Mucosa of descending colon (tissue), 3 donors: ENCODE measurements at regions not wholly inside any gene's neighbourhood (a gene's known extent, or its start where the extent isn't known, plus 50 kb on each side); places are given as distances from the start of the nearest gene placed in this dataset.
A peak's percentile ranks its signal among the peaks of the same experiment; 100 is the strongest.
"Not testable (repeated sequence)": the region's sequence is repeated elsewhere in the genome, so short reads cannot be mapped to it uniquely, and the experiment has no call there.

ENCODE experiments used
- ATAC-seq: fragments of 200-7000 bp; cut with Tn5 transposase; one replicate; pipeline ENCODE4 v1.9.1; 2020; ENCODE audit warnings: mild to moderate bottlenecking, moderate library complexity
- DNase-seq, 3 donors: peaks; one replicate each; pipeline ENCODE4 v3.0.0-alpha.2; 2020
- H3K36me3 ChIP-seq: fragments of 200-600 bp; one replicate; pipeline ENCODE4 v1.8.0; 2021; ENCODE audit warnings: low read depth, mild to moderate bottlenecking
- H3K4me1 ChIP-seq: fragments of 200-600 bp; one replicate; pipeline ENCODE4 v1.8.0; 2021; ENCODE audit warnings: low read depth, mild to moderate bottlenecking
- H3K4me3 ChIP-seq: fragments of 200-600 bp; one replicate; pipeline ENCODE4 v1.8.0; 2021; ENCODE audit warnings: mild to moderate bottlenecking
- H3K9me3 ChIP-seq: fragments of 200-600 bp; one replicate; pipeline ENCODE4 v1.8.0; 2021; ENCODE audit warnings: mild to moderate bottlenecking
- intact Hi-C, 2 donors: fragments of 100-400 bp; cut with DNase I in 1 of 2; cut with micrococcal nuclease in 1 of 2; formaldehyde crosslinking; loops; one replicate each; pipeline versions ENCODE4 v1.11.0 to v1.11.1; 2022; cut with DNase I, micrococcal nuclease
- TF ChIP-seq, protein P1 (sequence below): fragments of 200-600 bp; IDR thresholded peaks from one replicate; pipeline ENCODE4 v1.8.0; 2022; ENCODE audit warnings: antibody characterized with exemption, mild to moderate bottlenecking
- donor health status: DM: no; HTN: no; CAD: no; lungs with moderate emphysema.
- donor health status: DM: no; HTN: no; CAD: no.
- donor health status: DM: no; HTN: yes; CAD: no.

DNA sequence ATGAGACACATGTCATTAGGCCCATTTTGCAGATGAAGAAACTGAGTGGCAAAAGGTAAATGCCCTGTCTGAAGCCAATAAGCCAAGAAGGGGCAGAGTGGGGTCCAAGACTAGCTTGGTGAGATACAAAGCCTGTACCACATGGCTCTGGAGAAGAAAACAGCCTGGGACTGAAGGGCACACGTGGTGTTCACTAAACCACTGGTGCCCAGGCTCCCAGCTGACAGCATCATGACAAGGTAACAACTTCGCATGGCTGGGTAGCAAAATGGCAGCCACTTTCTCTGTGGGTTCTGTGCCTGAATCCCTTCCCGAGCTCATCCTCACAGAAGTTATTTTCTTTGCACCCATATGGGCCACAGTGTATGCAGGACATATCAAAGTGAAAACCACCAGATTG is 229.6 kb downstream of the RAB11FIP2 start:
- intact Hi-C loops = no loop called here
- no peak overlapping the region for H3K4me3 ChIP-seq

DNA sequence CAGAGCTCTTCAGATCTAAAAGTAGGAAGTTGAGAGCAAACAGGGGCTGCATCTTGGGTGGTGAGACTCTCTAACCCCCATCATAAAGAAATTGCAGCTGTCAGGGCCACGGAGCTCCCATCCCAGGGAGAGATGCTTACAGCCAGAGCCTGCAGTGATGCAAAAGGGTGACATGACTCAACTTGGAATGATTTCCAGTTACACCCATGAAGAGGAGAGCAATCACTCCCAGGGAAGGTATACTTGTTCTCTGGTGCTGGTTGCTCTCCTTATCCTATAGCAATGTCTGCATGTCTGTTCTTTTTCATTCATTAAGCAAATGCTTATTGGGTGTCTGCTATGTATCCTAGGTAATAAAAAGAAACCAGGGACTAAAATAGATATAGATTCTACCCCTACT is 228.0 kb downstream of the RAB11FIP2 start:
- TF ChIP-seq, protein P1, sequence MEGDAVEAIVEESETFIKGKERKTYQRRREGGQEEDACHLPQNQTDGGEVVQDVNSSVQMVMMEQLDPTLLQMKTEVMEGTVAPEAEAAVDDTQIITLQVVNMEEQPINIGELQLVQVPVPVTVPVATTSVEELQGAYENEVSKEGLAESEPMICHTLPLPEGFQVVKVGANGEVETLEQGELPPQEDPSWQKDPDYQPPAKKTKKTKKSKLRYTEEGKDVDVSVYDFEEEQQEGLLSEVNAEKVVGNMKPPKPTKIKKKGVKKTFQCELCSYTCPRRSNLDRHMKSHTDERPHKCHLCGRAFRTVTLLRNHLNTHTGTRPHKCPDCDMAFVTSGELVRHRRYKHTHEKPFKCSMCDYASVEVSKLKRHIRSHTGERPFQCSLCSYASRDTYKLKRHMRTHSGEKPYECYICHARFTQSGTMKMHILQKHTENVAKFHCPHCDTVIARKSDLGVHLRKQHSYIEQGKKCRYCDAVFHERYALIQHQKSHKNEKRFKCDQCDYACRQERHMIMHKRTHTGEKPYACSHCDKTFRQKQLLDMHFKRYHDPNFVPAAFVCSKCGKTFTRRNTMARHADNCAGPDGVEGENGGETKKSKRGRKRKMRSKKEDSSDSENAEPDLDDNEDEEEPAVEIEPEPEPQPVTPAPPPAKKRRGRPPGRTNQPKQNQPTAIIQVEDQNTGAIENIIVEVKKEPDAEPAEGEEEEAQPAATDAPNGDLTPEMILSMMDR = no peak
- Histone ChIP-seq H3K36me3 (no peaks in the 10 kb centered on the region), H3K4me3 (no peak overlapping the region), H3K4me1 (no peaks in the 10 kb centered on the region), H3K9me3 (no peaks in the 10 kb centered on the region)
- ATAC-seq = no peak
- intact Hi-C loops = no loop called here
- DNase-seq = no peak

More for the DNA sequence above, 229.6 kb downstream of the RAB11FIP2 start:
- Histone ChIP-seq H3K9me3 (no peaks in the 10 kb centered on the region), H3K36me3 (no peaks in the 10 kb centered on the region), H3K4me1 (no peaks in the 10 kb centered on the region)
- ATAC-seq = no peak
- TF ChIP-seq, protein P1 = no peak
- no peak for DNase-seq

DNA sequence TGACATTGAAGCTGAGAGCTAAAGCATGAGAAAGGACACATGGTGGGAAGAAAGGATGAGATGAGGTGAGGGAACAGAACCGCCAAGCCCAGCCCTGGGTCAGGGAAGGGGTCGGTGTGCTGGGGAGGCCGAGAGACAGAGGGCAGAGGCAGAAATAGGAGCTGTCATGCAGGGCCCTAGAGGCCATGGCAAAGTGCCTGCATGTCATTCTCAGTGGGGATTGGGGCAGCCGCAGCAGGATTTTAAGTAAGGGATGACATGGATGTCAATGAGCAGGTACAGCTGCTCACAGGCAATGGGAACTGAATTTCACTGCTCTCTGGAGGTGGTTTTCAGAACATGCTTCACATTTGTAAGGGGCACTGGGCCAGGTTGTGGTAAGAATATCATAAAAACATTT is 227.4 kb downstream of the RAB11FIP2 start:
- Histone ChIP-seq H3K4me1 (no peaks in the 10 kb centered on the region), H3K9me3 (no peaks in the 10 kb centered on the region), H3K4me3 (no peak overlapping the region), H3K36me3 (no peaks in the 10 kb centered on the region)
- ATAC-seq (no peak), DNase-seq (no peak)
- TF ChIP-seq, protein P1 = no peak
- intact Hi-C loops = no loop called here

DNA sequence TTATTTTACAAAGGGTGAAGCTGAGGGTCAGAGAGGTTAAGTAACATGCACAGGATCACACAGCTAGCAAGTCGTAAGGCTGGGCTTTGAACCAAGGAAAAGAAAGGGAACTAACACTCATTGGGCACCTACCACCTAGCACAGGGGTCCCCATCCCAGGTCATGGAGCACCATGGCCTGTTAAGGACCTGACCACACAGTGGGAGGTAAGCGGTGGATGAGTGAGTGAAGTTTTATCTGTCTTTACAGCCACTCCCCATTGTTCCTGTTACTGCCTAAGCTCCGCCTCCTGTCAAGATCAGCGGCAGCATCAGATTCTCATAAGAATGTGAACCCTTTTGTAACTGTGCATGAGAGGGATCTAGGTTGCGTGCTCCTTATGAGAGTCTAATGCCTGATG is 222.8 kb downstream of the RAB11FIP2 start:
- H3K4me1 ChIP-seq = no peaks in the 10 kb centered on the region
- H3K9me3 ChIP-seq = no peaks in the 10 kb centered on the region
- no peak for DNase-seq
- ATAC-seq = no peak
- no peak overlapping the region for H3K4me3 ChIP-seq
- H3K36me3 ChIP-seq = no peaks in the 10 kb centered on the region
- TF ChIP-seq, protein P1 = no peak
- intact Hi-C loops = no loop called here

DNA sequence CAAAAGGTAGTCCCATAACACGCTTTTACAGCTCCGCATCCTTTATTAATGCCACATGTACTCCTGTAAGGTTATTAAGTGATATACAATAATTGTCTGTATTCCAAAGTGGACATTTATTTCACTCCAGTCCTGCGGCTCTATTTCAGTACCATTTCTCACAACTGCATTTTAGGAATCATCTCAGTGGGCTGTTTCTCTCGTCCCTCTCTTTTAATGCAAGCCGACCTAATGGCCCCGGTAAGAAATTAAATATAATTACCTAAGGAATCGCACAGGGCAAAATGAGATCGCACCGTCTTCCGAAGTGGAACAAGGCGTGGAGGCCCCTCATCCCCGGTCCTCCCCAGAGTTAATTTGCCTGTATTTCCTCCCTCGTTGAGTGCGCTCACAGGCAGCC is 216.5 kb downstream of the RAB11FIP2 start:
- intact Hi-C loops = no loop called here
- Histone ChIP-seq H3K4me3 (no peak overlapping the region), H3K4me1 (no peaks in the 10 kb centered on the region), H3K36me3 (no peaks in the 10 kb centered on the region), H3K9me3 (no peaks in the 10 kb centered on the region)
- no peak for DNase-seq
- no peak for ATAC-seq
- TF ChIP-seq, protein P1 = no peak

DNA sequence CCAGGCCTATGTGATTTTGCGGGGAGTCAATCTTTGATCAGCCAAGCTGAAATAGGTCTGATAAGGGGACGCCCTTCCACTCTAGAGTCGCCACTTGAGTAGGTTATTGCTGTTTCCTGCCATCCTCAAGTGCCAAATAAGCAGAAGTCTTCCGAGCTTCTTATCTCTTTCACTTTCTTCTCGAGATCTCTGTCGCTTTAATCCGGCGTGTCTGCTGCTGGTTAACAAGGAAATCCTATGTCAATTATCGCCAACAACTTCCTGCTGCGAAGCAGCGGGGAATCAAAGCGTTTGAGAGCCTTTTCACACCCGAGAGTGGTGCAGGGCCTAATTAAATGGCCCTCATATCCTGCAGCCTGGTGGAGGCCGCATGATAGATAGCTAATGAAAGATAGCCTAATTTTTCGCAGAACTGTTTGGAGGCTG is 215.9 kb downstream of the RAB11FIP2 start:
- H3K9me3 ChIP-seq = no peaks in the 10 kb centered on the region
- no peak overlapping the region for H3K4me3 ChIP-seq
- intact Hi-C loops = no loop called here
- H3K36me3 ChIP-seq = no peaks in the 10 kb centered on the region
- H3K4me1 ChIP-seq = no peaks in the 10 kb centered on the region
- ATAC-seq = peak; percentile 83
- TF ChIP-seq, protein P1 = no peak
- peak in 2 of 3 donors; percentile 29 to 54 for DNase-seq

DNA sequence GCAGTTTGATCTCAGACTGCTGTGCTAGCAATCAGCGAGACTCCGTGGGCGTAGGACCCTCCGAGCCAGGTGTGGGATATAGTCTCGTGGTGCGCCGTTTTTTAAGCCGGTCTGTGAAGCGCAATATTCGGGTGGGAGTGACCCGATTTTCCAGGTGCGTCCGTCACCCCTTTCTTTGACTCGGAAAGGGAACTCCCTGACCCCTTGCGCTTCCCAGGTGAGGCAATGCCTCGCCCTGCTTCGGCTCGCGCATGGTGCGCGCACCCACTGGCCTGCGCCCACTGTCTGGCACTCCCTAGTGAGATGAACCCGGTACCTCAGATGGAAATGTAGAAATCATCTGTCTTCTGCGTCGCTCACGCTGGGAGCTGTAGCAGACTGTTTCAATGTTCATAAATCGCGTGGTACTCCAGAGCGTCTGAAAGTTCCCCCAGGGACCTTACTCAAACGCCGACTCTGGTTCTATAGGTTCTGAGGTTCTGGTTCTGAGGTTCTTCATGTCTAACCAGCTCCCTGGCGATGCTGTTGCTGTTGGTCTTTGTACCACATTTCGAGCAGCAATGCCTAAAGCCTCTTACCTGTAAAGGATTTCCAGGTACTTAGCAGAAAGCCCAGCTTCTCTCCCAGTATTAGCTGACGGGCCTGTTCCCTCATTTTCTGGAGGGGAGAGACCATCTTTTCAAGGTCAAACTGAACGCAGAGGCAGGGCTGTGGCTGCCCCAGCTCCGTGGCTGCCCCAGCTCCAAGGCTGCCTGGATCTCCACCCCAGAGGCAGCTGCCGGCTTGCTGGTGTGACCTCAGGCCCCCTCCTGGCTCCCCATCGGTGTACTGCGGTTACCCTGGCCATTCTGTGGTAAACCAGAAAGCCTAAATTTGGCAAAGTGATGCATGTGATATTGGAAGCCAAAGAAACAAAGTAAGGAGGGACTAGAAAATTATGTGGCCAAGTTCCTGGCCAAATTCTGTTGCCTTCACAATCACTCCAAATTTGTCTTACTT is 207.9 kb downstream of the RAB11FIP2 start:
- intact Hi-C loops, H3K4me3 ChIP-seq, H3K9me3 ChIP-seq, ATAC-seq, H3K4me1 ChIP-seq, H3K36me3 ChIP-seq: not testable (repeated sequence)
- DNase-seq = peak in 1 of 3 donors; percentile 3

DNA sequence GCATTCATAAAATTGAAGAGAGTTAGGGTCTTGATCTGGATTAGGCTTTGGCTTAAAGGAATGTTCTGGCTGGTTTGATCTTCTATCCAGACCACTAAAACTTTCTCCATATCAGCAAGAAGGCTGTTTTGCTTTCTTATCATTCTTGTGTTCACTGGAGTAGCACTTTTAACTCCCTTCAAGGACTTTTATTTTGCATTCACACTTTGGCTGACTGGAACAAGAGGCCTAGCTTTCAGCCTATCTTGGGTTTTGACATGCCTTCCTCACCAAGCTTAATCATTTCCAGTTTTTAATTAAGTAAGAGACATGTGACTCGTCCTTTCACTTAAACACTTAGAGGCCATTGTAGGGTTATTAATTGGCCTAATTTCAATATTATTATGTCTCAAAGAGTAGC is 190.3 kb downstream of the RAB11FIP2 start:
- H3K36me3 ChIP-seq, DNase-seq, ATAC-seq, H3K4me3 ChIP-seq, H3K9me3 ChIP-seq, H3K4me1 ChIP-seq, intact Hi-C loops: not testable (repeated sequence)
